ENCODE measurements at regions not wholly inside any gene's neighbourhood (a gene's known extent, or its start where the extent isn't known, plus 50 kb on each side); places are given as distances from the start of the nearest gene placed in this dataset.
A peak's percentile ranks its signal among the peaks of the same experiment; 100 is the strongest.

DNA sequence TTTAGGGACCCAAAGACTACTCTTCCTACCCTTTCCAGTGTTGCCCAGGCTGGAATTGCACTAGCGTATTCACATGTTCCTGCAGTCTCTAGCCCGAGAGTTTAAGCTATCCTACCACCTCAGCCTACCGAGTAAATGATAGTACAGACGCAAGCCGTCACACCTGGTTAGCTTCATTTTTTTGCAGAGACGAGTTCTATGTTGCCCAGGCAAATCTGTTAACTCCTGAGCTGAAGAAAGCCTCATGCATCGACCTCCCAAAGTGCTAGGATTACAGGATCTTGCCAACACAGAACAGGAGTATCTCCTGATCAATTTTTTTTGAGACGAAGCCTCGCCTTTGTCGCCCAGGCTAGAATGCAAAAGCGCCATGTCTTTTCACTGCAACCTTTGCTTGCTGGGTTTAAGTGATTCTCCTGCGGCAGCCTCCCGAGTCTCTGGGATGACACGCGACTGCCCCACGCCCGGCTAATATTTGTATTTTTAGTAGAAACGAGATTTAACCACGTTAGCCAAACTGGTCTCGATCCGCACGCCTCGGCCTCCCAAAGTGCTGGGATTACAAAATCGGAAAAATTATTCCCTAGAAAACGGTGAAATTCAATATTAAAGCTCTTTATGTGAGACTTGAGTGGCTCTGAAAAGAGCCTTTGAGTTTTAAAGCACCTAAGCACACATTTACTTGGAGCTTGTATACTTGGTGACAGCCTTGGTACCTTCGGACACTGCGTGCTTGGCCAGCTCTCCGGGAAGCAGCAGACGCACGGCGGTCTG lies 128.5 kb downstream of the HFE start:
- TF ChIP-seq, protein P1, sequence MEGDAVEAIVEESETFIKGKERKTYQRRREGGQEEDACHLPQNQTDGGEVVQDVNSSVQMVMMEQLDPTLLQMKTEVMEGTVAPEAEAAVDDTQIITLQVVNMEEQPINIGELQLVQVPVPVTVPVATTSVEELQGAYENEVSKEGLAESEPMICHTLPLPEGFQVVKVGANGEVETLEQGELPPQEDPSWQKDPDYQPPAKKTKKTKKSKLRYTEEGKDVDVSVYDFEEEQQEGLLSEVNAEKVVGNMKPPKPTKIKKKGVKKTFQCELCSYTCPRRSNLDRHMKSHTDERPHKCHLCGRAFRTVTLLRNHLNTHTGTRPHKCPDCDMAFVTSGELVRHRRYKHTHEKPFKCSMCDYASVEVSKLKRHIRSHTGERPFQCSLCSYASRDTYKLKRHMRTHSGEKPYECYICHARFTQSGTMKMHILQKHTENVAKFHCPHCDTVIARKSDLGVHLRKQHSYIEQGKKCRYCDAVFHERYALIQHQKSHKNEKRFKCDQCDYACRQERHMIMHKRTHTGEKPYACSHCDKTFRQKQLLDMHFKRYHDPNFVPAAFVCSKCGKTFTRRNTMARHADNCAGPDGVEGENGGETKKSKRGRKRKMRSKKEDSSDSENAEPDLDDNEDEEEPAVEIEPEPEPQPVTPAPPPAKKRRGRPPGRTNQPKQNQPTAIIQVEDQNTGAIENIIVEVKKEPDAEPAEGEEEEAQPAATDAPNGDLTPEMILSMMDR (IDR thresholded peaks at IDR 0.05; ENCODE audit: insufficient read depth, low read length, missing control alignments) = no peak
- CTCF ChIA-PET = interaction anchor here (0.9 to 2.1 kb wide), 12 partner anchors 8 to 118 kb away, joined by 3 to 10 read pairs (median 4); a partner anchor contains a TSS
- peak overlapping the region; percentile 62 for H3K4me3 ChIP-seq (ENCODE audit: low read depth, low read length)
- no peak for DNase-seq (ENCODE audit: low read depth, low spot score)
- POLR2A ChIA-PET = interaction anchor here (0.6 to 4.2 kb wide), 25 partner anchors 9 to 1652 kb away, joined by 3 to 139 read pairs (median 8); partner anchors contain the start of gene HMGN4

DNA sequence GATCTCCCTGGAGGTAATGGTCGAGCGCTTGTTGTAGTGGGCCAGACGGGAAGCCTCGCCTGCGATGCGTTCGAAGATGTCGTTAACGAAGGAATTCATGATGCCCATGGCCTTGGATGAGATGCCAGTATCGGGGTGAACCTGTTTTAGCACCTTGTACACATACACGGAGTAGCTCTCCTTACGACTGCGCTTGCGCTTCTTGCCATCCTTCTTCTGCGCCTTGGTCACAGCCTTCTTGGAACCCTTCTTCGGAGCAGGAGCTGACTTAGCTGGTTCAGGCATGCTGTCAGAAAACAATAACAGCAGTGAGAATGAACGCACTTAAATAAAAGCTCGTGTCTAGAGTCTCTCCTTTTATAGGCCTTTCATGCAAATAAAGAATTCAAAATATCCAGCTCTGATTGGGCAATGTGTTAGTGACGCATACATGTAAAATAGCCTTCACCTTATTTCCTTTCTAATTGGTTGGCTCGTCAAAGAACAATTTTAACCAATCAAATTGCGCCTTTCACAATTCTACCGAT lies 129.2 kb downstream of the HFE start:
- H3K4me3 ChIP-seq (ENCODE audit: low read depth, low read length) = peak overlapping the region; percentile 67
- POLR2A ChIA-PET = interaction anchor here (0.6 to 4.2 kb wide), 30 partner anchors 8 to 1651 kb away, joined by 3 to 139 read pairs (median 6); partner anchors contain the start of gene HMGN4
- TF ChIP-seq, protein P1 (IDR thresholded peaks at IDR 0.05; ENCODE audit: insufficient read depth, low read length, missing control alignments) = no peak
- CTCF ChIA-PET = interaction anchor here (0.9 to 2.1 kb wide), 12 partner anchors 9 to 152 kb away, joined by 3 to 10 read pairs (median 4); a partner anchor contains a TSS
- peak; percentile 98 for DNase-seq (ENCODE audit: low read depth, low spot score)

DNA sequence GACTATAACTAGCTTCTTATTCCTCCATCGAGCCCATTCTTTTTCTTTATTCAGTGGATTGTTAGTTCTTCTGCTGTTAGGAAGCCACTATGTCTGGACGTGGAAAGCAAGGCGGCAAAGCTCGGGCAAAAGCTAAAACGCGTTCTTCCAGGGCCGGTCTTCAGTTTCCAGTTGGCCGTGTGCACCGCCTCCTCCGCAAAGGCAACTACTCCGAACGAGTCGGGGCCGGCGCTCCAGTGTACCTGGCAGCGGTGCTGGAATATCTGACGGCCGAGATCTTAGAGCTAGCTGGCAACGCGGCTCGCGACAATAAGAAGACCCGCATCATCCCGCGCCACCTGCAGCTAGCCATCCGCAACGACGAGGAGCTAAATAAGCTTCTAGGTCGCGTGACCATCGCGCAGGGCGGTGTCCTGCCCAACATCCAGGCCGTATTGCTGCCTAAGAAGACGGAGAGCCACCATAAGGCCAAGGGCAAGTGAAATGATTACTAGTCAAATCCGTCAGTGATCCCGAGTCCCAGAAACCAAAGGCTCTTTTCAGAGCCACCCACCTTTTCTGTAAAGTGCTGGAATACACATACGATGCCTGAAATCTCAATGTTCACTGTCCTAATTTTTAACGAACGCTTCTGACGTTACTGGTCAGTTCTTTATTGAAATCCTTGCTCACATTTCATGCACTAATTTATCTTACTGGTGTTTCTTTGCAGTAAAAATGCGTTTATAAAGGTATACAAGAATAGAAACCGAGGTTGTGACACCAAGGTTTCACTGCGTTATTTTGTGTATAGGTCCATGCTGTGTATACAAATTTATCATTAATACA lies 129.9 kb downstream of the HFE start:
- ChIA-PET CTCF (interaction anchor here (0.9 to 2.1 kb wide), 14 partner anchors 8 to 153 kb away, joined by 3 to 10 read pairs (median 4); a partner anchor contains a TSS), POLR2A (interaction anchor here (0.6 to 4.2 kb wide), 32 partner anchors 8 to 1650 kb away, joined by 3 to 139 read pairs (median 5); partner anchors contain the start of gene HMGN4)
- H3K4me3 ChIP-seq (ENCODE audit: low read depth, low read length) = peak overlapping the region; percentile 67
- TF ChIP-seq, protein P1 (IDR thresholded peaks at IDR 0.05; ENCODE audit: insufficient read depth, low read length, missing control alignments) = peak; percentile 59
- no peak for DNase-seq (ENCODE audit: low read depth, low spot score)

DNA sequence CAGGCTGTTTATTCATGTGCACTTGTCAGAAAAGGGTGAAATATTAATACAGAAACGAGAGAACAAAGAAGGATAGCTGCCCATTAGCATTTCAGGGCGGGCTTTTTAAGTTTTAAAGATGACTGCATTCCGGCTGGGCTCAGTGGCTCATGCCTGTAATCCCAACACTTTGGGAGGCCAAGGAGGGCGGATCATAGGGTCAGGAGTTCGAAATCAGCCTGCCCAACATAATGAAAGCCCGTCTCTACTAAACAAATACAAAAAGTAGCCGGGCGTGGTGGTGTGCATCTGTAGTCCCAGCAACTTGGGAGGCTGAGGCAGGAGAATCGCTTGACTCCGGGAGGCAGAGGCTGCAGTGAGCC lies 130.5 kb downstream of the HFE start:
- CTCF ChIA-PET = interaction anchor here (1.0 to 1.7 kb wide), 4 partner anchors 12 to 153 kb away, joined by 3 to 7 read pairs (median 4); a partner anchor contains a TSS
- no peak for DNase-seq (ENCODE audit: low read depth, low spot score)
- peak overlapping the region; percentile 67 for H3K4me3 ChIP-seq (ENCODE audit: low read depth, low read length)
- POLR2A ChIA-PET = interaction anchor here (0.6 to 4.2 kb wide), 9 partner anchors 7 to 93 kb away, joined by 3 to 139 read pairs (median 43); a partner anchor contains a TSS
- TF ChIP-seq, protein P1 (IDR thresholded peaks at IDR 0.05; ENCODE audit: insufficient read depth, low read length, missing control alignments) = no peak

DNA sequence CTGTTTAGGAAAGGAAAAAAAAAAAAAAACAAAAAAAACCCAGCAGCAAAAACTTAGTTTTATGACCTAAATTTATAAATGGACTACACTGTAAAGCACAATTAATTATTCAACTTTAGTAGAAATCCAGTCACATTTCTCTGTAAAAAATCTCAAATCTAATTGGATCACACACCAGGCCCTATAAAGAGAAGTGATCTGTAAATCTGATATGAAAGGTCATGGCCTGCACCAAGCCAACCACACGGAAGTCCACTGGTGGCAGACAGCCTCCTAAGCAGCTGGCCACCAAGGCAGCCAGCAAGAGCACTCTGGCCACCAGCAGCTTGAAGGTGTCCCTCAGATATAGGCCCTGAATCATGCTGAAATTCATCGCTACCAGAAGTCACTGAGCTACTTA lies 131.6 kb downstream of the HFE start:
- TF ChIP-seq, protein P1 (IDR thresholded peaks at IDR 0.05; ENCODE audit: insufficient read depth, low read length, missing control alignments) = no peak
- H3K4me3 ChIP-seq (ENCODE audit: low read depth, low read length) = no peak overlapping the region
- POLR2A ChIA-PET = interaction anchor here (1.2 kb wide), 1 partner anchor 33 kb away, joined by 3 read pairs; a partner anchor contains a TSS
- no peak for DNase-seq (ENCODE audit: low read depth, low spot score)
- CTCF ChIA-PET = no interaction called here
